ENCODE measurements at regions not wholly inside any gene's neighbourhood (a gene's known extent, or its start where the extent isn't known, plus 50 kb on each side); places are given as distances from the start of the nearest gene placed in this dataset.

GRCh38 chr7:9921326-9921725 is 1052.3 kb upstream of the PHF14 start:
- no peak overlapping the region for H3K4me3 ChIP-seq (ENCODE audit: low read length)
- H3K9me3 ChIP-seq (ENCODE audit: low read length), result no peaks in the 10 kb centered on the region
- no peaks in the 10 kb centered on the region for H3K36me3 ChIP-seq (ENCODE audit: insufficient read depth, low read length)

DNA sequence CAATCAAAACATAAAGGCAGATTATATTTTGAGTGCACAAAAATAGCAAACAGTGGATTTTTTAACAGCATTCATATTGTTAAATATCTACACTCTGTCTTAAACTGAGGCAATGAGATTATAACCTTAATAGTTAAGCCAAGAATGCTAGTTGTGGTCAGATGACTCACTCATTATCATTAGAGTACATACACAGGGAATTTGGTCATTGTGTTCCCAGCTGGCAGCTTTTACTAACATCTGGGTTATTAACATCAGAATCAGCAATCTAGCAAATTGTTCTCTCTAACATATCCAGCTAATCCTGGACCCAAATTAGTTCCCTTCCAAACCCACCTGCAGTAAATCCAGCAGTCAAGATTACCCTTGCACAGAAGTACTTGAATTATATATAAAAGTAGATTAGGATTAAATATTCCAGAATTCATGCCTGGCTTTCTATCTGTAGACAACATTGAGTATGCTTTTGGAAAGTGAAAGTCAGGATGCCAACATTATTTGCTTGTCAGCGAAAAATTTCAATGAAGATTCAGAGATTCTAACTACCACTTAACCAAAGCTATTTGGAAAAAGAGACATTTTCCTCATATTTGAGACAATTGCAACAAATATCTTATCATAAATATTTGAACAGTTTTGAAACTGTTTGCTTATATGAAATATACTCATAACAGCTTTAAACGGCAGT is 1035.6 kb upstream of the PHF14 start:
- Histone ChIP-seq H3K27me3 (ENCODE audit: insufficient read depth, low read length) (no peaks in the 10 kb centered on the region), H3K36me3 (ENCODE audit: insufficient read depth, low read length) (no peaks in the 10 kb centered on the region), H3K4me1 (ENCODE audit: insufficient read depth, low read length) (peaks cover 27% of the 10 kb centered on the region), H3K9me3 (ENCODE audit: low read length) (no peaks in the 10 kb centered on the region), H2AFZ (ENCODE audit: low read depth, low read length) (peak overlapping the region; percentile 87), H3K4me3 (ENCODE audit: low read length) (no peak overlapping the region)

More at GRCh38 chr7:9921326-9921725, 1052.3 kb upstream of the PHF14 start:
- Histone ChIP-seq H3K27me3 (ENCODE audit: insufficient read depth, low read length) (no peaks in the 10 kb centered on the region), H3K4me1 (ENCODE audit: insufficient read depth, low read length) (no peaks in the 10 kb centered on the region), H2AFZ (ENCODE audit: low read depth, low read length) (no peak overlapping the region)

- H3K36me3 ChIP-seq (ENCODE audit: insufficient read depth, low read length), result no peaks in the 10 kb centered on the region
- H2AFZ ChIP-seq (ENCODE audit: low read depth, low read length), result peak overlapping the region; percentile 50
- peaks cover 33% of the 10 kb centered on the region for H3K4me1 ChIP-seq (ENCODE audit: insufficient read depth, low read length)
- no peaks in the 10 kb centered on the region for H3K9me3 ChIP-seq (ENCODE audit: low read length)
- no peaks in the 10 kb centered on the region for H3K27me3 ChIP-seq (ENCODE audit: insufficient read depth, low read length)
- no peak overlapping the region for H3K4me3 ChIP-seq (ENCODE audit: low read length)
Observed at GRCh38 chr7:9939176-9939575, 1034.5 kb upstream of the PHF14 start.

- no peaks in the 10 kb centered on the region for H3K9me3 ChIP-seq (ENCODE audit: low read length)
- H2AFZ ChIP-seq (ENCODE audit: low read depth, low read length), result peak overlapping the region; percentile 26
- no peaks in the 10 kb centered on the region for H3K36me3 ChIP-seq (ENCODE audit: insufficient read depth, low read length)
- peaks cover 12% of the 10 kb centered on the region for H3K4me1 ChIP-seq (ENCODE audit: insufficient read depth, low read length)
- no peak overlapping the region for H3K4me3 ChIP-seq (ENCODE audit: low read length)
- no peaks in the 10 kb centered on the region for H3K27me3 ChIP-seq (ENCODE audit: insufficient read depth, low read length)
Observed at GRCh38 chr7:9945131-9945530, 1028.5 kb upstream of the PHF14 start.

DNA sequence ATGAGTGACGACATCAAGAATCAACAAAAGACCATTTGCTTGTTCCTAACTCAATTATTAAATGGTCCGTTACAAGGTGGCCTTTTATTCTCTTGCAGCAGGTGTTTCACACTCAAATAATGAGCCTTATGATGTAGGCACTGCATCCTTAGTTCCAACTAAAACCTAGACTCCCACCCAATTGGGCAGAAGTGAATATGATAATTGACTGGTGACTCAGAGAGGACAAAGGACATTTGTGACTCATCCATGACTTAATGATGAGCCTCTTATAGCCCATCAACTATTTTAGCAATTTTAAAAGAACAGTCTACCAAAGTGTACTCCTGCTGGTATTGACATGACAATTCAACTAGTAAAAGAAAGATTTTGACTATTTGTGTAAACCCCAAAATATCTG is 1027.8 kb upstream of the PHF14 start:
- H3K36me3 ChIP-seq (ENCODE audit: insufficient read depth, low read length), result no peaks in the 10 kb centered on the region
- H2AFZ ChIP-seq (ENCODE audit: low read depth, low read length), result peak overlapping the region; percentile 26

DNA sequence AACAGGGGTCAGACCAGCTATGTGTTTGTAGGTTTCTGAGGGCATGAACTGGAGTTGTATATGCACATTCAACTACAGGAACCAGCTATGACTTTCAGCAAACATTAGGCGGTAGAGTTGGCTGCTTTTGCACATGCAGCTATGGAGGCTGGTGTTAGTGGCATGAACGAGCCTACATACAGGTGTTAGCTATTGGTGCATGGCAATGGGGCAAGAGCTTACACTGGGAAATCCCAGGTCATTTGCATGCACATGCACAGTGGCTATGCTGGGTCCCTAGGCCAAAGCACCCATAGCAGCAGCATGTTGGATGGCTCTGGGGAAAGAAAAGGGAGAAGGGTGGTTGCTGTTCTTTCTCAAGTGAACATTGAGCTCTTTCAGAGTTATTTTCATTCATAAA is 1018.5 kb upstream of the PHF14 start:
- H3K36me3 ChIP-seq (ENCODE audit: insufficient read depth, low read length), result no peaks in the 10 kb centered on the region
- H3K4me1 ChIP-seq (ENCODE audit: insufficient read depth, low read length), result no peaks in the 10 kb centered on the region
- no peak overlapping the region for H3K4me3 ChIP-seq (ENCODE audit: low read length)
- no peak overlapping the region for H2AFZ ChIP-seq (ENCODE audit: low read depth, low read length)
- H3K27me3 ChIP-seq (ENCODE audit: insufficient read depth, low read length), result no peaks in the 10 kb centered on the region
- H3K9me3 ChIP-seq (ENCODE audit: low read length), result no peaks in the 10 kb centered on the region

More for the DNA sequence above, 1027.8 kb upstream of the PHF14 start:
- H3K27me3 ChIP-seq (ENCODE audit: insufficient read depth, low read length), result no peaks in the 10 kb centered on the region
- H3K4me3 ChIP-seq (ENCODE audit: low read length), result no peak overlapping the region
- peaks cover 12% of the 10 kb centered on the region for H3K4me1 ChIP-seq (ENCODE audit: insufficient read depth, low read length)
- H3K9me3 ChIP-seq (ENCODE audit: low read length), result no peaks in the 10 kb centered on the region

DNA sequence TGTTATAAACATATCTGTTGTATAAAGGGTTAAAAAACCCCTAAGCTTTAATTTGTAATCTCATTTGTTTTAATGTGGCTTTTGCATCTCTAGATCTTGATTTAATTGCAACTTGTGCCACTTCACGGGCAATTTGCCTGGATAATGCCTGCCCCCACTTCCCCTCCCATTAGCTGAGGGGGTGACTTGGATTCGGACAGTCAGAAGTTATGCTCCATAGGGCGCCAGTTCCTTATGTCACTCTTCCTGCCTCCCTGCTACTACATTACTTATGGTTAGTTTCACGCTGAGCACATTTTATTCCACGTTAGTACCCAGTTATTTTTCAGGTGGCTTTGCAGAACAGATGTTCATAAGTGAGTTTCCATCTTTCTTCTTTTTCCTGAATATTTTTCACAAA is 1015.2 kb upstream of the PHF14 start:
- Histone ChIP-seq H3K4me3 (ENCODE audit: low read length) (no peak overlapping the region), H3K9me3 (ENCODE audit: low read length) (no peaks in the 10 kb centered on the region), H2AFZ (ENCODE audit: low read depth, low read length) (no peak overlapping the region), H3K4me1 (ENCODE audit: insufficient read depth, low read length) (no peaks in the 10 kb centered on the region), H3K36me3 (ENCODE audit: insufficient read depth, low read length) (no peaks in the 10 kb centered on the region), H3K27me3 (ENCODE audit: insufficient read depth, low read length) (no peaks in the 10 kb centered on the region)

GRCh38 chr7:9960460-9960859 is 1013.2 kb upstream of the PHF14 start:
- no peak overlapping the region for H3K4me3 ChIP-seq (ENCODE audit: low read length)
- no peaks in the 10 kb centered on the region for H3K27me3 ChIP-seq (ENCODE audit: insufficient read depth, low read length)
- H3K36me3 ChIP-seq (ENCODE audit: insufficient read depth, low read length), result no peaks in the 10 kb centered on the region
- H3K9me3 ChIP-seq (ENCODE audit: low read length), result no peaks in the 10 kb centered on the region
- H2AFZ ChIP-seq (ENCODE audit: low read depth, low read length), result no peak overlapping the region
- no peaks in the 10 kb centered on the region for H3K4me1 ChIP-seq (ENCODE audit: insufficient read depth, low read length)

- Histone ChIP-seq H3K9me3 (ENCODE audit: low read length) (no peaks in the 10 kb centered on the region), H3K36me3 (ENCODE audit: insufficient read depth, low read length) (no peaks in the 10 kb centered on the region), H3K4me1 (ENCODE audit: insufficient read depth, low read length) (no peaks in the 10 kb centered on the region), H2AFZ (ENCODE audit: low read depth, low read length) (no peak overlapping the region), H3K27me3 (ENCODE audit: insufficient read depth, low read length) (no peaks in the 10 kb centered on the region), H3K4me3 (ENCODE audit: low read length) (no peak overlapping the region)
Observed at GRCh38 chr7:9961161-9961922, 1012.3 kb upstream of the PHF14 start.

DNA sequence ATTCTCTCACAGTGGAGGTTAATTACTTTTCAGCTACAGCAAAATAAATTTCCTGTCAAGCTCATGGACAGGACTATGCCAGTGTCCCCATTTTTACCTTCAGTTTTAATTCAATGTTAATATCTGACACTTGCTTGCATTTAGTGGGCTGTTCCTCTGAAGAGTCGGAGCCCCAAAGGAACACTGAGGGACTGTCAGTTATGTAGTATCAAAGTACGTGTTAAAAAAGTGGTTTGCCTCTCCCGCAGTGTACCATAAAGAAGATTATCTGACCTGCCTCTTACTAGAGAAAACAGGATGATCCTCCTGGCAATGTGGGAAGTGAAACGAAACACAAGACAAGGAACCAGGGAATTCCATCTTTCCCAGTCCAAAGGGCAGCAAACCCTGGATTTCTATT is 1010.9 kb upstream of the PHF14 start:
- H3K4me1 ChIP-seq (ENCODE audit: insufficient read depth, low read length), result no peaks in the 10 kb centered on the region
- H3K27me3 ChIP-seq (ENCODE audit: insufficient read depth, low read length), result no peaks in the 10 kb centered on the region
- H2AFZ ChIP-seq (ENCODE audit: low read depth, low read length), result no peak overlapping the region

DNA sequence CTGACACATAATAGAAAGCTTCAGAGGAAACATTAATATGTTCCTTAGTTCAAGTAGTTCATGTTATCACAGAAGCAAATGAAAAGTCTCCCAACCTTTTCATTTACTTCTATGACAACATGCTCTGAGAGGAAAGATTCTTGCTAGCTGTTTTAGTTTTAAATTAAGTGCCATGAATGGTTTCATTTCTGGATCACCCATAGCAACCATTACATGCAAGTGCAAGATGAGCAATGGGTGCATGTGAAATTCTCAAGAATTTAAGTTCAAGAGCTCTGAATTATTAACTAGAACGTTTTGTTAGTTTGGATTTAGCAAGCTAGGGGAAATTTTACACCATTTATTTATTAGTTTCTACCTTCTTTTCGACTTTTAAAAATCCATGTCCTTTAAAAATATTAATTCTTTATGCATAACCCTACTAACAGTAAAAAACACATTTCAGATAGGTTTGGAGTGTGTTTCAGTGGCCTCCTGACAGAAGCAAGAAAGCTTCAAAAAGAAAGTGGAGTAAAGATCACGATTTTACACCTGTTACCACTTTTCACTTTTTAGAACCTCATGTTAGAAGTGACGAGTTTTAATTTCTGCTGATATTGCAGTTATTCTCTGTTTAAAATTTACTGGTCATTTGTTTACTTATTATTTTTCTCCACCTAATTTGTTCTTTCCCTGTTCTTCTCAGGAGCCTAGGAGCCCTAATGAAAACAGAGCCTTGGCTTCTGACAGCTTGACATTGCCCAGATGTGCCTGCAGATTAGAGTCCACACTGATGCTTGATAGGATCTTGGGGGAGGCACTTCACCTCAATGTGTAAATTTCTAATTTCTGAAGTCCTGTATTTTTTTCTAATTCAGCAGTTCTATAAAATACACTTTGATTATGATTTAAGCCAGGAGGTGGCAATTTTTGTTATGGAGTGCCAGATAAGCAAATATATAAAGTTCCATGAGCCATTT is 995.3 kb upstream of the PHF14 start:
- H2AFZ ChIP-seq (ENCODE audit: low read depth, low read length), result no peak overlapping the region
- H3K27me3 ChIP-seq (ENCODE audit: insufficient read depth, low read length), result no peaks in the 10 kb centered on the region
- H3K4me1 ChIP-seq (ENCODE audit: insufficient read depth, low read length), result peaks cover 5% of the 10 kb centered on the region
- H3K4me3 ChIP-seq (ENCODE audit: low read length), result no peak overlapping the region
- no peaks in the 10 kb centered on the region for H3K36me3 ChIP-seq (ENCODE audit: insufficient read depth, low read length)
- no peaks in the 10 kb centered on the region for H3K9me3 ChIP-seq (ENCODE audit: low read length)

More for the DNA sequence above, 1010.9 kb upstream of the PHF14 start:
- no peaks in the 10 kb centered on the region for H3K36me3 ChIP-seq (ENCODE audit: insufficient read depth, low read length)
- no peaks in the 10 kb centered on the region for H3K9me3 ChIP-seq (ENCODE audit: low read length)
- H3K4me3 ChIP-seq (ENCODE audit: low read length), result no peak overlapping the region

GRCh38 chr7:9981742-9982349 is 991.8 kb upstream of the PHF14 start:
- H3K4me3 ChIP-seq (ENCODE audit: low read length), result no peak overlapping the region
- H3K9me3 ChIP-seq (ENCODE audit: low read length), result no peaks in the 10 kb centered on the region
- H3K27me3 ChIP-seq (ENCODE audit: insufficient read depth, low read length), result no peaks in the 10 kb centered on the region
- peaks cover 5% of the 10 kb centered on the region for H3K4me1 ChIP-seq (ENCODE audit: insufficient read depth, low read length)
- no peak overlapping the region for H2AFZ ChIP-seq (ENCODE audit: low read depth, low read length)
- no peaks in the 10 kb centered on the region for H3K36me3 ChIP-seq (ENCODE audit: insufficient read depth, low read length)

Measured in neuron (in vitro differentiated cells).